ENCODE measurements at regions not wholly inside any gene's neighbourhood (a gene's known extent, or its start where the extent isn't known, plus 50 kb on each side); places are given as distances from the start of the nearest gene placed in this dataset.

DNA sequence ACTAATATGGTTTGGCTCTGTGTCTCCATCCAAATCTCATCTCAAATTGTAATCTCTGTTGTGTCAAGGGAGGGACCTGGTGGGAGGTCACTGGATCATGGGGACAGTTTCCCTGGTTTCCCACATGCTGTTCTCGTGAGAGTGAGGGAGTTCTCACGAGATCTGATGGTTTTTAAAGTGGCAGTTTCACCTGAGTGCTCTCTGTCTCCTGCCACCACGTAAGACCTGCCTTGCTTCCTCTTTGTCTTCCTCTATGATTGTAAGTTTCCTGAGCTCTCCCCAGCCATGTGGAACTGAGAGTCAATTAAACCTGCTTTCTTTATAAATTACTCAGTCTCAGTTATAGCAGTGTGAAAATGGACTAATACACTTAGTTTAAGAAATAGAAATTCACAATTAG is 228.9 kb downstream of the CD47 start:
- DNase-seq (ENCODE audit: extremely low spot score, unreplicated experiment): no peak
- H3K36me3 Mint-ChIP-seq (ENCODE audit: unreplicated experiment): no peaks in the 10 kb centered on the region
- TF ChIP-seq, protein P1, sequence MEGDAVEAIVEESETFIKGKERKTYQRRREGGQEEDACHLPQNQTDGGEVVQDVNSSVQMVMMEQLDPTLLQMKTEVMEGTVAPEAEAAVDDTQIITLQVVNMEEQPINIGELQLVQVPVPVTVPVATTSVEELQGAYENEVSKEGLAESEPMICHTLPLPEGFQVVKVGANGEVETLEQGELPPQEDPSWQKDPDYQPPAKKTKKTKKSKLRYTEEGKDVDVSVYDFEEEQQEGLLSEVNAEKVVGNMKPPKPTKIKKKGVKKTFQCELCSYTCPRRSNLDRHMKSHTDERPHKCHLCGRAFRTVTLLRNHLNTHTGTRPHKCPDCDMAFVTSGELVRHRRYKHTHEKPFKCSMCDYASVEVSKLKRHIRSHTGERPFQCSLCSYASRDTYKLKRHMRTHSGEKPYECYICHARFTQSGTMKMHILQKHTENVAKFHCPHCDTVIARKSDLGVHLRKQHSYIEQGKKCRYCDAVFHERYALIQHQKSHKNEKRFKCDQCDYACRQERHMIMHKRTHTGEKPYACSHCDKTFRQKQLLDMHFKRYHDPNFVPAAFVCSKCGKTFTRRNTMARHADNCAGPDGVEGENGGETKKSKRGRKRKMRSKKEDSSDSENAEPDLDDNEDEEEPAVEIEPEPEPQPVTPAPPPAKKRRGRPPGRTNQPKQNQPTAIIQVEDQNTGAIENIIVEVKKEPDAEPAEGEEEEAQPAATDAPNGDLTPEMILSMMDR (IDR thresholded peaks at IDR 0.05): no peak
- no peaks in the 10 kb centered on the region for H3K4me1 Mint-ChIP-seq (ENCODE audit: unreplicated experiment)
- peaks cover 15% of the 10 kb centered on the region for H3K27me3 Mint-ChIP-seq (ENCODE audit: unreplicated experiment)
- H3K4me3 Mint-ChIP-seq (ENCODE audit: unreplicated experiment): no peak overlapping the region
- H3K27ac Mint-ChIP-seq (ENCODE audit: unreplicated experiment): no peak overlapping the region
- H3K9me3 Mint-ChIP-seq (ENCODE audit: unreplicated experiment): no peaks in the 10 kb centered on the region

DNA sequence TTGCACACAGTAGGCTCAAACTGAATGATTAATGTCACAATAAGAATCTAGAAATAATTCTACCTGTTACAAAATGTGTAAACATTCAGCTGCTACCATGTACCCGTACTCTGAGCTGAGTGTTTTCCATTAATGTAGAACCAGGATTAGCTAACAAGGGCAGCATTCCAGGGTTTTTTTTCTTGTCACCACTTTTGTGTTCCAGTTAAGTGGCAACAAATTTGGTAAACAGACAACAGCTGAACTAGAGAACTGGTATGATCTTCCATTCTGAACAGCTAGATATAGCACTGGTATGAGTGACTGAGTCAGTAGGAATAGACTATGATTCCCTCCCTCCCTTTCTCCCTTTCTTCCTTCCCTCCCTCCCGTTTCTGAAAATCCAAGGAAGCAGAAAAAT is 229.4 kb downstream of the CD47 start:
- Mint-ChIP-seq H3K27ac (ENCODE audit: unreplicated experiment) (no peak overlapping the region), H3K4me3 (ENCODE audit: unreplicated experiment) (no peak overlapping the region), H3K4me1 (ENCODE audit: unreplicated experiment) (no peaks in the 10 kb centered on the region), H3K9me3 (ENCODE audit: unreplicated experiment) (no peaks in the 10 kb centered on the region), H3K36me3 (ENCODE audit: unreplicated experiment) (no peaks in the 10 kb centered on the region), H3K27me3 (ENCODE audit: unreplicated experiment) (peaks cover 15% of the 10 kb centered on the region)
- no peak for DNase-seq (ENCODE audit: extremely low spot score, unreplicated experiment)
- TF ChIP-seq, protein P1 (IDR thresholded peaks at IDR 0.05): no peak

Measured in osteocyte (in vitro differentiated cells).